Endothelial cell of umbilical vein (primary cell): ENCODE measurements at regions not wholly inside any gene's neighbourhood (a gene's known extent, or its start where the extent isn't known, plus 50 kb on each side); places are given as distances from the start of the nearest gene placed in this dataset.

Experiments
- FOS ChIP-seq: IDR thresholded peaks from 2 replicates; pipeline ENCODE4 v1.6.1; 2011; ENCODE audit warnings: mild to moderate bottlenecking, low read length, moderate library complexity, borderline replicate concordance; ENCODE audit not compliant: insufficient read depth
- TF ChIP-seq, protein P1 (sequence below), 2 donors: IDR thresholded peaks; 1 replicate in 1 of 2; 2 replicates in 1 of 2; pipeline ENCODE4 v1.5.1; 2011; ENCODE audit warnings: low read length in 2 of 2, mild to moderate bottlenecking in 2 of 2, moderate library complexity in 2 of 2, control low read depth in 1 of 2, inconsistent platforms in 1 of 2, low read depth in 1 of 2; ENCODE audit not compliant: insufficient read depth in 1 of 2; ENCODE audit errors: extremely low read depth in 1 of 2

DNA sequence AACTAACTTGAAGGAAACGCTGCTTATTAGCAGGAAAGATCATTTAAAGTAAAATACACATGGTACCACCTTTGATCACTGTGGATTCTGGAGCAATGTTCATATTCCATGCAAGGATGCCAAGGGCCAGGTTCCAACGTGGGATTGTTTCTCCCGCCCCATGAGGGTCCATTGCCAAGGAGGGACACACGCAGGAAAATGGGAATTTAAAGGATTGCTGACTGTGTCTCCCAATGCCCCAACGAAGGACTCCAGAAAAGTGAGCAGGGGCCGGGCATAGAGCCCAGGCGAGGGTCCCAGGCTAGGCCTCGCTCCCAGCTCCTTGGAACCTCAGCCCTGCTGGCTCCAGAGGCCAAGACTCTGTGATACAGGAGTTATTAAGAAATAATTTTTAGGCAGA lies 111.2 kb downstream of the DACT2 start:
- TF ChIP-seq, protein P1, sequence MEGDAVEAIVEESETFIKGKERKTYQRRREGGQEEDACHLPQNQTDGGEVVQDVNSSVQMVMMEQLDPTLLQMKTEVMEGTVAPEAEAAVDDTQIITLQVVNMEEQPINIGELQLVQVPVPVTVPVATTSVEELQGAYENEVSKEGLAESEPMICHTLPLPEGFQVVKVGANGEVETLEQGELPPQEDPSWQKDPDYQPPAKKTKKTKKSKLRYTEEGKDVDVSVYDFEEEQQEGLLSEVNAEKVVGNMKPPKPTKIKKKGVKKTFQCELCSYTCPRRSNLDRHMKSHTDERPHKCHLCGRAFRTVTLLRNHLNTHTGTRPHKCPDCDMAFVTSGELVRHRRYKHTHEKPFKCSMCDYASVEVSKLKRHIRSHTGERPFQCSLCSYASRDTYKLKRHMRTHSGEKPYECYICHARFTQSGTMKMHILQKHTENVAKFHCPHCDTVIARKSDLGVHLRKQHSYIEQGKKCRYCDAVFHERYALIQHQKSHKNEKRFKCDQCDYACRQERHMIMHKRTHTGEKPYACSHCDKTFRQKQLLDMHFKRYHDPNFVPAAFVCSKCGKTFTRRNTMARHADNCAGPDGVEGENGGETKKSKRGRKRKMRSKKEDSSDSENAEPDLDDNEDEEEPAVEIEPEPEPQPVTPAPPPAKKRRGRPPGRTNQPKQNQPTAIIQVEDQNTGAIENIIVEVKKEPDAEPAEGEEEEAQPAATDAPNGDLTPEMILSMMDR (IDR thresholded peaks at IDR 0.05; ENCODE audit: extremely low read depth in 1 of 2, insufficient read depth in 1 of 2, low read depth in 1 of 2, low read length in 2 of 2), result no peak
- no peak for TF ChIP-seq FOS
